Left lung (tissue), 4 donors: ENCODE measurements at regions not wholly inside any gene's neighbourhood (a gene's known extent, or its start where the extent isn't known, plus 50 kb on each side); places are given as distances from the start of the nearest gene placed in this dataset.

Experiments
- ATAC-seq: fragments of 200-7000 bp; cut with Tn5 transposase; one replicate; pipeline ENCODE4 v1.9.1; 2020; ENCODE audit warnings: moderate library complexity
- DNase-seq, 4 donors: peaks; one replicate each; pipeline ENCODE4 v3.0.0-alpha.2; 2013 to 2020
- H3K27ac ChIP-seq, 2 donors: fragments of 200-600 bp; sonication (generic) in 1 of 2; one replicate each; pipeline versions ENCODE4 v1.5.0 to v1.8.0; 2020 to 2021
- H3K27me3 ChIP-seq, 2 donors: fragments of 200-600 bp; sonication (generic) in 1 of 2; one replicate each; pipeline versions ENCODE4 v1.5.0 to v1.8.0; 2020 to 2021
- H3K36me3 ChIP-seq, 2 donors: fragments of 200-600 bp; sonication (generic) in 1 of 2; one replicate each; pipeline versions ENCODE4 v1.5.0 to v1.8.0; 2020 to 2021
- H3K4me1 ChIP-seq, 2 donors: fragments of 200-600 bp; one replicate each; pipeline ENCODE4 v1.8.0; 2021
- H3K4me3 ChIP-seq, 2 donors: fragments of 200-600 bp; sonication (generic) in 1 of 2; one replicate each; pipeline versions ENCODE4 v1.5.0 to v1.8.0; 2020 to 2021; ENCODE audit warnings: mild to moderate bottlenecking in 1 of 2
- H3K9me3 ChIP-seq, 2 donors: fragments of 200-600 bp; sonication (generic) in 1 of 2; one replicate each; pipeline versions ENCODE4 v1.5.0 to v1.8.0; 2020 to 2021
- intact Hi-C, 2 donors: fragments of 100-400 bp; cut with DNase I; formaldehyde crosslinking; loops; one replicate each; pipeline versions ENCODE4 v1.11.2 to v1.14.2; 2022
- TF ChIP-seq, protein P1 (sequence below), 2 donors: fragments of 200-600 bp; sonication (generic) in 1 of 2; IDR thresholded peaks; one replicate each; pipeline versions ENCODE4 v1.5.0 to v1.8.0; 2021; ENCODE audit warnings: antibody characterized with exemption in 2 of 2
- donor health status: DM: no; HTN: yes; CAD: no.
- donor health status: DM: no; HTN: no; CAD: no.

DNA sequence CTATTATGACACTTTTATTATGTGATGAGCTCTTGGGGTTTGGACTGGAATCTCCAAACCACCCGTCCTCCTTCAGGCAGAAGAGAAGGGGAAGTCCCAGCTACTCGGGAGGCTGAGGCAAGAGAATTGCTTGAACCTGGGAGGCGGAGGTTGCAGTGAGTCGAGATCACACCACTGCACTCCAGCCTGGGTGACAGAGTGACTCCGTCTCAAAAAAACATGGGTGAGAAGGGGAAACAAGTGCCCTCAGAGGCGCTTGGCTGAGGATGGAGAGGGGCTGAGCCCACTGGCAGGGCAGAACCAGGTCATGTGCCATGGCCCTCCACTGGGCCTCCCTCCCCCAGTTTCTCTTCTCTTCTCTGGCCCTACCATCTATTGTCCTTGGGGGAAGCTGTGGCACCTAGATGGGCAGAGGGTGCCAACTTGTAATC, 120.9 kb upstream of the SMURF2 start:
- H3K4me1 ChIP-seq: peaks cover 28 to 53% of the 10 kb centered on the region in 2 donors
- TF ChIP-seq, protein P1, sequence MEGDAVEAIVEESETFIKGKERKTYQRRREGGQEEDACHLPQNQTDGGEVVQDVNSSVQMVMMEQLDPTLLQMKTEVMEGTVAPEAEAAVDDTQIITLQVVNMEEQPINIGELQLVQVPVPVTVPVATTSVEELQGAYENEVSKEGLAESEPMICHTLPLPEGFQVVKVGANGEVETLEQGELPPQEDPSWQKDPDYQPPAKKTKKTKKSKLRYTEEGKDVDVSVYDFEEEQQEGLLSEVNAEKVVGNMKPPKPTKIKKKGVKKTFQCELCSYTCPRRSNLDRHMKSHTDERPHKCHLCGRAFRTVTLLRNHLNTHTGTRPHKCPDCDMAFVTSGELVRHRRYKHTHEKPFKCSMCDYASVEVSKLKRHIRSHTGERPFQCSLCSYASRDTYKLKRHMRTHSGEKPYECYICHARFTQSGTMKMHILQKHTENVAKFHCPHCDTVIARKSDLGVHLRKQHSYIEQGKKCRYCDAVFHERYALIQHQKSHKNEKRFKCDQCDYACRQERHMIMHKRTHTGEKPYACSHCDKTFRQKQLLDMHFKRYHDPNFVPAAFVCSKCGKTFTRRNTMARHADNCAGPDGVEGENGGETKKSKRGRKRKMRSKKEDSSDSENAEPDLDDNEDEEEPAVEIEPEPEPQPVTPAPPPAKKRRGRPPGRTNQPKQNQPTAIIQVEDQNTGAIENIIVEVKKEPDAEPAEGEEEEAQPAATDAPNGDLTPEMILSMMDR (IDR thresholded peaks at IDR 0.05): no peak
- DNase-seq: no peak
- intact Hi-C loops: no loop called here
- no peaks in the 10 kb centered on the region for H3K9me3 ChIP-seq
- no peak for ATAC-seq
- no peak overlapping the region for H3K4me3 ChIP-seq
- H3K36me3 ChIP-seq: peaks cover 0 to 60% of the 10 kb centered on the region in 2 donors
- peak overlapping the region in 1 of 2 donors; percentile 48 for H3K27ac ChIP-seq
- H3K27me3 ChIP-seq: peaks cover 0 to 31% of the 10 kb centered on the region in 2 donors

DNA sequence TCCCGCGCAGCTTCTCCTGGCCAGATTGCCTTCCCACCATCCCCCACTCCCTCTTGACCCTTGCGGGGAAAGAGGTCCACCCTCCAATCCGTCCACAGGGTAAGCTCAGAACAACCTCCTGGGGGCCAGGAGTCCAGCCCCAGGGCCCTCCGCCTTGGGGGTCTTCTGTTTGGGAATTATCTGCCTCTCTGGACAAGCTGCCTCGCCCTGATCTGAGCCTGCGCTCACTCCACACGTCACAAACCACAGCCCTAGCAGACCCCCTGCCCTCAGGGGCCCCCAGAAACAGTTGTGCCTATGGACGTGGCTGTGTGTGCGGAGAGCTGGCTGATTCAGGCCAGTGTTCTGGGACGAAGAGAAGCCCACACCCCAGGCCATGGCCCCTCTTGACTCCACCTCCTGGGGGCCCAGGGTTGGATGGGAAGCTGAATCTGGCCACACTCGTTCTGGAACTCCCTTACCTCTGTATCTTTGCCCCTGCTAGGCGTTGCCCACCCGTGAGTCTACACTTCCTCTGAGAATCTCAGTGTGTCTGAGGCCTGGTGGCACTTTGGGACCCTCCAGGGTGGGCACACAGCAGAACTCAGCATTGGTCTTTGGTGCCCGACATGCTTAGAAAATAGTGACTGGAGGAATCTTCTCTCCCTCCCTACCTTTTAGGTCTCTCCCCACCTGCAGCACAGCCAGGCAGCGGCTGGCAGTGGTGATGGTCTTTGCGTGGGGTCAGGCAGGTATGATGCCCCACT, 119.9 kb upstream of the SMURF2 start:
- peak overlapping the region; percentile 75 to 88 for H3K27ac ChIP-seq
- intact Hi-C loops: no loop called here
- ATAC-seq (no peak), DNase-seq (no peak)
- TF ChIP-seq, protein P1 (IDR thresholded peaks at IDR 0.05): no peak
- peaks cover 0 to 53% of the 10 kb centered on the region in 2 donors for H3K36me3 ChIP-seq
- no peaks in the 10 kb centered on the region for H3K9me3 ChIP-seq
- H3K4me3 ChIP-seq: peak overlapping the region; percentile 60 to 66
- peaks cover 39 to 64% of the 10 kb centered on the region in 2 donors for H3K4me1 ChIP-seq
- peaks cover 0 to 33% of the 10 kb centered on the region in 2 donors for H3K27me3 ChIP-seq

DNA sequence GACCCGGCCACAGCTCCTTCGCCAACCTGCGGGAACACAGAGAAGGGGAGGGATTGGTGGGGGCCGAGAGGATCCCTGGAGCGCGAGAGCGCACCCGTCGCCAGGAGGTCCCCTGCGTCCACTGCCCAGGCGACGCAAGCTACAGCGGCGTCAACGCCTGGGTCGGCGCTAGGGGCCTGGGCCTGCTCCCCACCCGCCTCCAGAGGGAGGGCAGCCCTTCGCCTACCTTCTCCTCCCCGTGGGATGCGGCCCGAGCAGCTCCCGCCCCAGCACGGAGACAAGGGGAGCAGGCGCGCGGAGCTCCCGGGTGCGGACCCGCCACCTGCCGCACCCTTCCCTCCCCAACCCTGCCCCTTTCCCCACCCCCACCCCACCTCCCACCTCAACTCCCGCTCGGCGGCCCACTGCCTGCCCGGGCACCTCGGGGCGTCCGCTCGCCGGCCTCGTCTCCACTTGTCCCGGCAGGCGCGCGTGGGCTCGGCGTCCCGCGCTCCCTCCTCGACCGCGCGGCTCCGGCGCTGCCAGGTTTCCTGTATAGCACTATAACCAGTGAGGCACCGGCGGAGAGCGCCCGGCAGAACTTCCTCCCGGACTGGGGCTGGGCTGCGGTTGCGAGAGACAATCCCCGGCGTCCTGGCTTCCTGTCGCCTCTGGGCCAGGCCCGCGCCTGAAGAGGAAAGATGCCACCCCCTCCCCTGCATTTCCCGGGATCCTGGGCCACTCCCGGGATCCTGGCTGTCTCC, 119.1 kb upstream of the SMURF2 start:
- Histone ChIP-seq H3K27me3 (peaks cover 0 to 33% of the 10 kb centered on the region in 2 donors), H3K4me1 (peaks cover 39 to 72% of the 10 kb centered on the region in 2 donors), H3K27ac (peak overlapping the region; percentile 75 to 88), H3K4me3 (peak overlapping the region; percentile 60 to 66), H3K9me3 (no peaks in the 10 kb centered on the region), H3K36me3 (peaks cover 0 to 45% of the 10 kb centered on the region in 2 donors)
- ATAC-seq (peak; percentile 20), DNase-seq (peak in 3 of 4 donors; percentile 26 to 97 (median 84))
- TF ChIP-seq, protein P1 (IDR thresholded peaks at IDR 0.05): no peak
- intact Hi-C loops: no loop called here

DNA sequence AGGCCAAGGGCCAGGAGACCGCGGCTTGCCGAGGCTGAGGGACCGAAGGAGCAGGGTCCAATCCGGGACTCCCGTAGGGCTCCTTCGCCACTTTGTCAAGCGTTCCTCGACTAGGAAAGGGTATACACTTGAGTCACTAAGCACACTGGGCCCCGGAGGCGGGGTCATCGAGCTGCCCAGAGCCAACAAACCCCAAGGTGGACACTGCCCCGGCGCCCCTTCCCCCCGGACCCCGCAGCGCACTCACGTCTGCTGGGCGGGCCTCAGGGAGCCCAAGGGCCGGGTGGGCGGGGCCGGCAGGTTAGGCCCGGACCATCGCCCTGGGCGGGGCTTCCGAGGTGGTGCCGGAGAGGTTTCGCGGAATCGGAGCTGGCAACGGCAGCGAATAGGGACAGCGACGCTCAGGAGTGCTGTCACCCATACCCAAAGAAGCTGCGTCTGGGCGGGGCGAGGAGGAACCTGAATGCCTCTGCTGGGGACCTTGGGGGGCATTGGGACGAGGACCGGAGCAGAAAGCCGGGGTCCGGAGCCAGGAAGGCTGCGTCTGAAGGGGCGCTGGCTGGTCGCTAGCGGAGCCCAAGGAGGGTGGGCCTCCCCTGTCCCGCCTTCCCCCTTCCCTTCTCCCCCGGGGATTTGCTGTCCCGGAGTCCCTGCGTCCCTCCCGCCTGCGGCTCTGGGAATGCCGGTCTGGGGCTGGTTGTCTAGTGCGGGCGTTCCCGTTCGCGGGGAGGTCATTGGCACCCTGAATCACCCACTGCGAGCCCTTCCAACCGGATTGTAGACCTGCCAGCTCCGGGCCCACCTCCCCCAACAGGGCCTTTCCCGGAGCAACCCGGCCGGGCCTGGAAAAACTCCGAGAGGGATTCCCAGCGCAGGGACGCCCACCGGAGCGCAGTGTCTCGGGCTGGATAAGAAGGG, 118.2 kb upstream of the SMURF2 start:
- peak overlapping the region; percentile 60 to 66 for H3K4me3 ChIP-seq
- H3K4me1 ChIP-seq: peaks cover 39 to 77% of the 10 kb centered on the region in 2 donors
- intact Hi-C loops: no loop called here
- H3K36me3 ChIP-seq: peaks cover 0 to 36% of the 10 kb centered on the region in 2 donors
- ATAC-seq: peak; percentile 71
- TF ChIP-seq, protein P1 (IDR thresholded peaks at IDR 0.05): no peak
- no peaks in the 10 kb centered on the region for H3K9me3 ChIP-seq
- peak overlapping the region; percentile 75 to 88 for H3K27ac ChIP-seq
- peaks cover 0 to 33% of the 10 kb centered on the region in 2 donors for H3K27me3 ChIP-seq
- DNase-seq: peak in 3 of 4 donors; percentile 68 to 93 (median 86)
